Liver (tissue), 3 donors: ENCODE measurements at regions not wholly inside any gene's neighbourhood (a gene's known extent, or its start where the extent isn't known, plus 50 kb on each side); places are given as distances from the start of the nearest gene placed in this dataset.

Source experiments
- EGR1 ChIP-seq, 2 donors: IDR thresholded peaks; 2 replicates each; pipeline ENCODE4 v1.6.1; 2016 to 2018; ENCODE audit warnings: antibody characterized with exemption in 2 of 2, low read depth in 2 of 2
- GABPA ChIP-seq, 2 donors: IDR thresholded peaks in 1 of 2; conservative IDR thresholded peaks in 1 of 2; 2 replicates each; pipeline ENCODE4 v1.6.1; 2016; ENCODE audit warnings: antibody characterized with exemption in 2 of 2, mild to moderate bottlenecking in 1 of 2, moderate library complexity in 1 of 2
- HNF4G ChIP-seq: IDR thresholded peaks from 2 replicates; pipeline ENCODE4 v1.6.1; 2016; ENCODE audit warnings: antibody characterized with exemption
- JUND ChIP-seq, 2 donors: IDR thresholded peaks; 2 replicates each; pipeline ENCODE4 v1.6.1; 2016; ENCODE audit warnings: antibody characterized with exemption in 2 of 2
- NR2F2 ChIP-seq: IDR thresholded peaks from 2 replicates; pipeline ENCODE4 v1.6.1; 2016; ENCODE audit warnings: antibody characterized with exemption
- RAD21 ChIP-seq, 2 donors: IDR thresholded peaks; 2 replicates each; pipeline ENCODE4 v1.6.1; 2016; ENCODE audit warnings: antibody characterized with exemption in 2 of 2, mild to moderate bottlenecking in 2 of 2
- TAF1 ChIP-seq: conservative IDR thresholded peaks from 2 replicates; pipeline ENCODE4 v1.6.1; 2016; ENCODE audit warnings: antibody characterized with exemption, mild to moderate bottlenecking
- TF ChIP-seq, protein P1 (sequence below): fragments of 150-350 bp; IDR thresholded peaks from 2 replicates; pipeline ENCODE4 v1.5.1; 2017; ENCODE audit warnings: improper control_type of control experiment, low read depth, low read length; ENCODE audit not compliant: missing input control
- TF ChIP-seq, protein P2 (sequence below): IDR thresholded peaks from 2 replicates; pipeline ENCODE4 v1.6.1; 2016; ENCODE audit warnings: antibody characterized with exemption, mild to moderate bottlenecking
- TF ChIP-seq, protein P3 (sequence below): IDR thresholded peaks from 2 replicates; pipeline ENCODE4 v1.6.1; 2016; ENCODE audit warnings: antibody characterized with exemption
- donor health status: healthy.
- donor health status: healthy.

DNA sequence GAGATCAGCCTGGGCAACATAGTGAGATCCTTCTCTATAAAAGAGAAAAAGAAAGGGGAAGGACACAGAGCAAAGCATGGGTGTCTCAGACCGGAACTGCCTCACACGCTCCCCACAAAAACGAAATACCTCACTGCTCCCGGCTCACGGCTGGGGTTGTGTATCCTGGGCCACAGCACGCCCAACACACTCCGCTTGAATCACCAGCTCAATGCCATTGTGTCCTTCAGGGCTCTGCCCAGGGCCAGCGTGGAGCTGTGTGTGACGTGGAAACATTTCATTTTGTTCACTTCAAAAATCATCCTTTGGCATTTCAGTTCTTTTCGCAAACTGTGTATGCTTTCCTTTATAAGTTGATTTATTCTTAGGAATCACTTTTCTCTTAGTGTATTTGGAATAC is 279.5 kb downstream of the IRX1 start:
- TF ChIP-seq TAF1 (no peak), JUND (IDR thresholded peaks at IDR 0.05) (no peak), EGR1 (IDR thresholded peaks at IDR 0.05; ENCODE audit: low read depth in 2 of 2) (no peak), GABPA (IDR thresholded peaks at IDR 0.05 in 1 of 2, conservative IDR thresholded peaks at IDR 0.05 in 1 of 2) (no peak), RAD21 (IDR thresholded peaks at IDR 0.05) (no peak), HNF4G (no peak), NR2F2 (no peak)
- TF ChIP-seq, protein P1, sequence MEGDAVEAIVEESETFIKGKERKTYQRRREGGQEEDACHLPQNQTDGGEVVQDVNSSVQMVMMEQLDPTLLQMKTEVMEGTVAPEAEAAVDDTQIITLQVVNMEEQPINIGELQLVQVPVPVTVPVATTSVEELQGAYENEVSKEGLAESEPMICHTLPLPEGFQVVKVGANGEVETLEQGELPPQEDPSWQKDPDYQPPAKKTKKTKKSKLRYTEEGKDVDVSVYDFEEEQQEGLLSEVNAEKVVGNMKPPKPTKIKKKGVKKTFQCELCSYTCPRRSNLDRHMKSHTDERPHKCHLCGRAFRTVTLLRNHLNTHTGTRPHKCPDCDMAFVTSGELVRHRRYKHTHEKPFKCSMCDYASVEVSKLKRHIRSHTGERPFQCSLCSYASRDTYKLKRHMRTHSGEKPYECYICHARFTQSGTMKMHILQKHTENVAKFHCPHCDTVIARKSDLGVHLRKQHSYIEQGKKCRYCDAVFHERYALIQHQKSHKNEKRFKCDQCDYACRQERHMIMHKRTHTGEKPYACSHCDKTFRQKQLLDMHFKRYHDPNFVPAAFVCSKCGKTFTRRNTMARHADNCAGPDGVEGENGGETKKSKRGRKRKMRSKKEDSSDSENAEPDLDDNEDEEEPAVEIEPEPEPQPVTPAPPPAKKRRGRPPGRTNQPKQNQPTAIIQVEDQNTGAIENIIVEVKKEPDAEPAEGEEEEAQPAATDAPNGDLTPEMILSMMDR = no peak
- TF ChIP-seq, protein P2, sequence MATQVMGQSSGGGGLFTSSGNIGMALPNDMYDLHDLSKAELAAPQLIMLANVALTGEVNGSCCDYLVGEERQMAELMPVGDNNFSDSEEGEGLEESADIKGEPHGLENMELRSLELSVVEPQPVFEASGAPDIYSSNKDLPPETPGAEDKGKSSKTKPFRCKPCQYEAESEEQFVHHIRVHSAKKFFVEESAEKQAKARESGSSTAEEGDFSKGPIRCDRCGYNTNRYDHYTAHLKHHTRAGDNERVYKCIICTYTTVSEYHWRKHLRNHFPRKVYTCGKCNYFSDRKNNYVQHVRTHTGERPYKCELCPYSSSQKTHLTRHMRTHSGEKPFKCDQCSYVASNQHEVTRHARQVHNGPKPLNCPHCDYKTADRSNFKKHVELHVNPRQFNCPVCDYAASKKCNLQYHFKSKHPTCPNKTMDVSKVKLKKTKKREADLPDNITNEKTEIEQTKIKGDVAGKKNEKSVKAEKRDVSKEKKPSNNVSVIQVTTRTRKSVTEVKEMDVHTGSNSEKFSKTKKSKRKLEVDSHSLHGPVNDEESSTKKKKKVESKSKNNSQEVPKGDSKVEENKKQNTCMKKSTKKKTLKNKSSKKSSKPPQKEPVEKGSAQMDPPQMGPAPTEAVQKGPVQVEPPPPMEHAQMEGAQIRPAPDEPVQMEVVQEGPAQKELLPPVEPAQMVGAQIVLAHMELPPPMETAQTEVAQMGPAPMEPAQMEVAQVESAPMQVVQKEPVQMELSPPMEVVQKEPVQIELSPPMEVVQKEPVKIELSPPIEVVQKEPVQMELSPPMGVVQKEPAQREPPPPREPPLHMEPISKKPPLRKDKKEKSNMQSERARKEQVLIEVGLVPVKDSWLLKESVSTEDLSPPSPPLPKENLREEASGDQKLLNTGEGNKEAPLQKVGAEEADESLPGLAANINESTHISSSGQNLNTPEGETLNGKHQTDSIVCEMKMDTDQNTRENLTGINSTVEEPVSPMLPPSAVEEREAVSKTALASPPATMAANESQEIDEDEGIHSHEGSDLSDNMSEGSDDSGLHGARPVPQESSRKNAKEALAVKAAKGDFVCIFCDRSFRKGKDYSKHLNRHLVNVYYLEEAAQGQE = no peak
- TF ChIP-seq, protein P3, sequence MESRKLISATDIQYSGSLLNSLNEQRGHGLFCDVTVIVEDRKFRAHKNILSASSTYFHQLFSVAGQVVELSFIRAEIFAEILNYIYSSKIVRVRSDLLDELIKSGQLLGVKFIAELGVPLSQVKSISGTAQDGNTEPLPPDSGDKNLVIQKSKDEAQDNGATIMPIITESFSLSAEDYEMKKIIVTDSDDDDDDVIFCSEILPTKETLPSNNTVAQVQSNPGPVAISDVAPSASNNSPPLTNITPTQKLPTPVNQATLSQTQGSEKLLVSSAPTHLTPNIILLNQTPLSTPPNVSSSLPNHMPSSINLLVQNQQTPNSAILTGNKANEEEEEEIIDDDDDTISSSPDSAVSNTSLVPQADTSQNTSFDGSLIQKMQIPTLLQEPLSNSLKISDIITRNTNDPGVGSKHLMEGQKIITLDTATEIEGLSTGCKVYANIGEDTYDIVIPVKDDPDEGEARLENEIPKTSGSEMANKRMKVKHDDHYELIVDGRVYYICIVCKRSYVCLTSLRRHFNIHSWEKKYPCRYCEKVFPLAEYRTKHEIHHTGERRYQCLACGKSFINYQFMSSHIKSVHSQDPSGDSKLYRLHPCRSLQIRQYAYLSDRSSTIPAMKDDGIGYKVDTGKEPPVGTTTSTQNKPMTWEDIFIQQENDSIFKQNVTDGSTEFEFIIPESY = no peak
